ENCODE measurements at regions not wholly inside any gene's neighbourhood (a gene's known extent, or its start where the extent isn't known, plus 50 kb on each side); places are given as distances from the start of the nearest gene placed in this dataset.

DNA sequence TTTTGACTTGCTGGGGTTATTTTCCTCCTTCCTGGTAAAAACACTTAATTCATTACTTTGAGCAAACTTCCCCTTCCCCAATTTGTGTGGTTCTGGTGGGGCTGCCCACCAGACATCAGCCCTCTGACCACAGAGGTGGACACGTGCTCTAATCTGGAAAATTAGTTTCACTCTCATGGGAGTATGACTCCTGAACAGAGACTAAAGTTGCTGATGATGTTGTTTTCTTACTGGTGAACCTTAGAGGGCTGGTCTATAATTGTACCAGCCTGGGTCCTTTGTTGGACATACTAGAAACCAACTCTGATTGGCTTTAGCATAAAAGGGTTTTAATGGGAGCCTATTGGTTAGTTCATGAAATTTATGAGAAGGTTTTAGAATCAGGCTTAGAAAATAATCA lies 54.1 kb upstream of the ACYP2 start:
- no peak for TF ChIP-seq CREB1 (IDR thresholded peaks at IDR 0.05; ENCODE audit: low read depth)
- TF ChIP-seq TAF1 (IDR thresholded peaks at IDR 0.05; ENCODE audit: low read depth), result no peak
- TF ChIP-seq, protein P1, sequence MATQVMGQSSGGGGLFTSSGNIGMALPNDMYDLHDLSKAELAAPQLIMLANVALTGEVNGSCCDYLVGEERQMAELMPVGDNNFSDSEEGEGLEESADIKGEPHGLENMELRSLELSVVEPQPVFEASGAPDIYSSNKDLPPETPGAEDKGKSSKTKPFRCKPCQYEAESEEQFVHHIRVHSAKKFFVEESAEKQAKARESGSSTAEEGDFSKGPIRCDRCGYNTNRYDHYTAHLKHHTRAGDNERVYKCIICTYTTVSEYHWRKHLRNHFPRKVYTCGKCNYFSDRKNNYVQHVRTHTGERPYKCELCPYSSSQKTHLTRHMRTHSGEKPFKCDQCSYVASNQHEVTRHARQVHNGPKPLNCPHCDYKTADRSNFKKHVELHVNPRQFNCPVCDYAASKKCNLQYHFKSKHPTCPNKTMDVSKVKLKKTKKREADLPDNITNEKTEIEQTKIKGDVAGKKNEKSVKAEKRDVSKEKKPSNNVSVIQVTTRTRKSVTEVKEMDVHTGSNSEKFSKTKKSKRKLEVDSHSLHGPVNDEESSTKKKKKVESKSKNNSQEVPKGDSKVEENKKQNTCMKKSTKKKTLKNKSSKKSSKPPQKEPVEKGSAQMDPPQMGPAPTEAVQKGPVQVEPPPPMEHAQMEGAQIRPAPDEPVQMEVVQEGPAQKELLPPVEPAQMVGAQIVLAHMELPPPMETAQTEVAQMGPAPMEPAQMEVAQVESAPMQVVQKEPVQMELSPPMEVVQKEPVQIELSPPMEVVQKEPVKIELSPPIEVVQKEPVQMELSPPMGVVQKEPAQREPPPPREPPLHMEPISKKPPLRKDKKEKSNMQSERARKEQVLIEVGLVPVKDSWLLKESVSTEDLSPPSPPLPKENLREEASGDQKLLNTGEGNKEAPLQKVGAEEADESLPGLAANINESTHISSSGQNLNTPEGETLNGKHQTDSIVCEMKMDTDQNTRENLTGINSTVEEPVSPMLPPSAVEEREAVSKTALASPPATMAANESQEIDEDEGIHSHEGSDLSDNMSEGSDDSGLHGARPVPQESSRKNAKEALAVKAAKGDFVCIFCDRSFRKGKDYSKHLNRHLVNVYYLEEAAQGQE (IDR thresholded peaks at IDR 0.05; ENCODE audit: low read depth), result no peak
- TF ChIP-seq NFIC (IDR thresholded peaks at IDR 0.05), result no peak
- no peak for TF ChIP-seq EP300 (IDR thresholded peaks at IDR 0.05; ENCODE audit: borderline replicate concordance)
- no peak for TF ChIP-seq ZBTB7A (IDR thresholded peaks at IDR 0.05; ENCODE audit: low read depth)
- no peak for TF ChIP-seq TEAD4 (IDR thresholded peaks at IDR 0.05)
- no peak for TF ChIP-seq EGR1 (IDR thresholded peaks at IDR 0.05)
- no peak for TF ChIP-seq TCF12 (IDR thresholded peaks at IDR 0.05; ENCODE audit: low read depth)
- TF ChIP-seq FOXM1 (IDR thresholded peaks at IDR 0.05; ENCODE audit: borderline replicate concordance, low read depth), result no peak
- TF ChIP-seq RAD21 (IDR thresholded peaks at IDR 0.05; ENCODE audit: low read depth), result no peak
- TF ChIP-seq, protein P2, sequence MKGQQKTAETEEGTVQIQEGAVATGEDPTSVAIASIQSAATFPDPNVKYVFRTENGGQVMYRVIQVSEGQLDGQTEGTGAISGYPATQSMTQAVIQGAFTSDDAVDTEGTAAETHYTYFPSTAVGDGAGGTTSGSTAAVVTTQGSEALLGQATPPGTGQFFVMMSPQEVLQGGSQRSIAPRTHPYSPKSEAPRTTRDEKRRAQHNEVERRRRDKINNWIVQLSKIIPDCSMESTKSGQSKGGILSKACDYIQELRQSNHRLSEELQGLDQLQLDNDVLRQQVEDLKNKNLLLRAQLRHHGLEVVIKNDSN (IDR thresholded peaks at IDR 0.05), result no peak
- no peak for TF ChIP-seq YY1 (IDR thresholded peaks at IDR 0.05; ENCODE audit: low read depth)
- TF ChIP-seq CEBPB (IDR thresholded peaks at IDR 0.05), result no peak
- TF ChIP-seq, protein P3, sequence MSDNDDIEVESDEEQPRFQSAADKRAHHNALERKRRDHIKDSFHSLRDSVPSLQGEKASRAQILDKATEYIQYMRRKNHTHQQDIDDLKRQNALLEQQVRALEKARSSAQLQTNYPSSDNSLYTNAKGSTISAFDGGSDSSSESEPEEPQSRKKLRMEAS (IDR thresholded peaks at IDR 0.05), result no peak

DNA sequence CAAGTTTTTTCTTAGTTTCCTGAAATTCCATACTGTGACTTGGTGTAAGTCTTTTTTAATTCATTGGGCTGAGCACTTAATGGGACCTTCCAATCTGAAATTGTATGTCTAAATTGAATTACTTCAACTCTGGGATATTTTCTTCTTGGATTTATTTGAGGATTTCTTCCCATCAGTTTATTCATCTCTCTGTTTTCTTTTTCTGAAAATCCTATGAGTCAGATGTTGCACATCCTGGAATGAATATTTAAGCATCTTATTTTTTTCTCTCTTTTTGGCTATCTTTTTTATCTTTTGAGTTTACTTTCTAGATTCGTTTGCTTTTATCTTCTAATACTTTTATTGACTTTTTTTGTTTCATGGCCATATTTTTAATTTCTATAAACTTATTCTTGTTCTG lies 55.4 kb upstream of the ACYP2 start:
- TF ChIP-seq TAF1 (IDR thresholded peaks at IDR 0.05; ENCODE audit: low read depth) (no peak), RAD21 (IDR thresholded peaks at IDR 0.05; ENCODE audit: low read depth) (no peak), CREB1 (IDR thresholded peaks at IDR 0.05; ENCODE audit: low read depth) (no peak), CEBPB (IDR thresholded peaks at IDR 0.05) (no peak), EP300 (IDR thresholded peaks at IDR 0.05; ENCODE audit: borderline replicate concordance) (no peak), FOXM1 (IDR thresholded peaks at IDR 0.05; ENCODE audit: borderline replicate concordance, low read depth) (no peak), ZBTB7A (IDR thresholded peaks at IDR 0.05; ENCODE audit: low read depth) (no peak), YY1 (IDR thresholded peaks at IDR 0.05; ENCODE audit: low read depth) (no peak), EGR1 (IDR thresholded peaks at IDR 0.05) (no peak), NFIC (IDR thresholded peaks at IDR 0.05) (no peak), TCF12 (IDR thresholded peaks at IDR 0.05; ENCODE audit: low read depth) (no peak), TEAD4 (IDR thresholded peaks at IDR 0.05) (no peak)
- TF ChIP-seq, protein P2 (IDR thresholded peaks at IDR 0.05), result no peak
- TF ChIP-seq, protein P1 (IDR thresholded peaks at IDR 0.05; ENCODE audit: low read depth), result no peak
- TF ChIP-seq, protein P3 (IDR thresholded peaks at IDR 0.05), result no peak

DNA sequence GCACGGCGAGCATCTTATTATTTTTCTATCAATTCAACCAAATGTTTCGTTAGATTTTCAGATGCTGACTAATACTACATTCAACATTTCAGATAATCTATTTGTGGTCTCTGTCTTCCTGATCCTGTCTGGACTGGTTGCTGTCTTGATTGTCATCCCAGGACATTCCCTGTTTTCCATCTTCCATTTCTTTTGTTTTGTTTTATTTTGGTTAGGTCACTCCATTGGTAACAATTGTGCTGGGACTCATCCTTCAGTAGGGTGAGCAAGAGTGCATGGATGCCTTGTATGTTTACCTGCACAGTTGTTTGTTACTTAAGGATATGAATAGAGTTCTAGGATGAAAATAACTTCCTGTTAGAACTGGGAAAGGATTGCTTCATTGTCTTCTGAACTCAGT lies 55.9 kb upstream of the ACYP2 start:
- TF ChIP-seq YY1 (IDR thresholded peaks at IDR 0.05; ENCODE audit: low read depth) (no peak), TAF1 (IDR thresholded peaks at IDR 0.05; ENCODE audit: low read depth) (no peak), ZBTB7A (IDR thresholded peaks at IDR 0.05; ENCODE audit: low read depth) (no peak)
- TF ChIP-seq, protein P2 (IDR thresholded peaks at IDR 0.05), result no peak

DNA sequence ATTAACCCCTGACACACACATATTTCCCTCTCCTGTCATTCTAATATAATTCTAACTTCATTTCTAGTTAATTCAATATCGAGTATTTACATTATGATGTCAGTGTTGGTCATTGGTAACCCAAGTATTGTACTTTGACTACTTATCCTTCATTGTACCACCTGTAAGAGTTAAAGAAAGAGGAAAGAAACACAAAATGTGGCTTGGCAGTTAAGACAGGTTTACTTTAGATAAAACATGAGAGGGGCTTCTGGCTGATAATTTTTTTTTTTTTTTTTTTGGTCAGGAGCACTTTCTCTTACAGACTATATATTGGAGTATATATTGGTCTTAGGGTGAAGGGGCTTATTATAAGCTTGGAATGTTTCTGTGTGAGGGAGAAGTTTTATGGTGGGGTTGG lies 57.0 kb upstream of the ACYP2 start:
- TF ChIP-seq, protein P3 (IDR thresholded peaks at IDR 0.05), result no peak
- TF ChIP-seq TEAD4 (IDR thresholded peaks at IDR 0.05) (no peak), TAF1 (IDR thresholded peaks at IDR 0.05; ENCODE audit: low read depth) (no peak), FOXM1 (IDR thresholded peaks at IDR 0.05; ENCODE audit: borderline replicate concordance, low read depth) (no peak), NFIC (IDR thresholded peaks at IDR 0.05) (no peak)

DNA sequence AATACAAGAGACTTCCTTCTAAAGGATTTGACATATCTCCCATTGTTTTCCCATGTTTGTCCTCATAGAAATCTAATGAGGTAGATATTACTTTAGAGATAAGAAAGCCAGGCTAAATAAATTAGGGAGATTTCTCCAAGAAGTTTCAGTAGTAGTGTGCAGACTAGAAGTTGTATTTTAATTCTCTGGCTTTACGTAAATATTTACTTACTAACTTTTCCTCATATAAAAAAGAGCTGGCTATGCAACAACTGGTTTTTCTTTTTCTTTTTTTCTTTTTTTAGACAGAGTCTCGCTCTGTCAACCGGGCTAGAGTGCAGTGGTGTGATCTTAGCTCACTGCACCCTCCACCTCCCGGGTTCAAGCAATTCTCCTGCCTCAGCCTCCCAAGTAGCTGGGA lies 60.6 kb upstream of the ACYP2 start:
- TF ChIP-seq CREB1 (IDR thresholded peaks at IDR 0.05; ENCODE audit: low read depth), result no peak
- TF ChIP-seq, protein P3 (IDR thresholded peaks at IDR 0.05), result no peak
- no peak for TF ChIP-seq EGR1 (IDR thresholded peaks at IDR 0.05)
- TF ChIP-seq, protein P1 (IDR thresholded peaks at IDR 0.05; ENCODE audit: low read depth), result no peak
- TF ChIP-seq EP300 (IDR thresholded peaks at IDR 0.05; ENCODE audit: borderline replicate concordance), result no peak
- no peak for TF ChIP-seq TAF1 (IDR thresholded peaks at IDR 0.05; ENCODE audit: low read depth)
- TF ChIP-seq, protein P2 (IDR thresholded peaks at IDR 0.05), result no peak
